OCI-LY1 (cell line): ENCODE measurements at regions not wholly inside any gene's neighbourhood (a gene's known extent, or its start where the extent isn't known, plus 50 kb on each side); places are given as distances from the start of the nearest gene placed in this dataset.

Source experiments
- H2AFZ ChIP-seq: fragments of 200-600 bp; sonication (generic), shearing (Covaris generic); 2 replicates; pipeline ENCODE4 v1.6.0; 2014; ENCODE audit warnings: antibody characterized with exemption, mild to moderate bottlenecking, low read length
- H3F3A ChIP-seq: fragments of 200-600 bp; sonication (generic), shearing (Covaris generic); 2 replicates; pipeline ENCODE4 v1.6.0; 2014; ENCODE audit warnings: mild to moderate bottlenecking, antibody characterized with exemption, low read length, moderate library complexity; ENCODE audit not compliant: insufficient read depth
- H3K27ac ChIP-seq: fragments of 200-600 bp; sonication (generic); 2 replicates; pipeline ENCODE4 v1.5.1; 2014; ENCODE audit warnings: low read length, mixed run types, mild to moderate bottlenecking, low read depth; ENCODE audit not compliant: poor library complexity, severe bottlenecking
- H3K27me3 ChIP-seq: fragments of 200-600 bp; sonication (generic); 2 replicates; pipeline ENCODE4 v1.6.0; 2014; ENCODE audit warnings: antibody characterized with exemption, mild to moderate bottlenecking, low read length, moderate library complexity; ENCODE audit not compliant: insufficient read depth
- H3K36me3 ChIP-seq: fragments of 200-600 bp; sonication (generic); 2 replicates; pipeline ENCODE4 v1.6.1; 2014; ENCODE audit warnings: mild to moderate bottlenecking, antibody characterized with exemption, low read length, moderate library complexity, mixed read lengths; ENCODE audit not compliant: insufficient read depth
- H3K4me1 ChIP-seq: fragments of 200-600 bp; sonication (generic); 2 replicates; pipeline ENCODE4 v1.5.1; 2014; ENCODE audit warnings: mild to moderate bottlenecking, low read length, moderate library complexity; ENCODE audit not compliant: insufficient read depth, severe bottlenecking
- H3K4me2 ChIP-seq: fragments of 200-600 bp; sonication (generic), shearing (Covaris generic); 2 replicates; pipeline ENCODE4 v1.6.1; 2014; ENCODE audit warnings: low read length
- H3K4me3 ChIP-seq: fragments of 200-600 bp; sonication (generic); 2 replicates; pipeline ENCODE4 v1.5.1; 2014; ENCODE audit warnings: low read length, low read depth, mild to moderate bottlenecking, mixed read lengths; ENCODE audit not compliant: poor library complexity, severe bottlenecking
- H3K79me2 ChIP-seq: fragments of 200-600 bp; shearing (Covaris generic); 2 replicates; pipeline ENCODE4 v1.6.1; 2016; ENCODE audit warnings: mixed run types, low read length, mixed read lengths; ENCODE audit not compliant: insufficient read depth
- H3K9ac ChIP-seq: fragments of 200-600 bp; sonication (generic), shearing (Covaris generic); 2 replicates; pipeline ENCODE4 v1.6.1; 2014; ENCODE audit warnings: mild to moderate bottlenecking, low read length, mixed read lengths
- H3K9me2 ChIP-seq: fragments of 200-600 bp; sonication (generic), shearing (Covaris generic); 2 replicates; pipeline ENCODE4 v1.6.1; 2014; ENCODE audit warnings: low read depth, mild to moderate bottlenecking, low read length, mixed read lengths
- H3K9me3 ChIP-seq: fragments of 200-600 bp; shearing (Covaris generic); 2 replicates; pipeline ENCODE4 v1.6.1; 2014; ENCODE audit warnings: low read length, mixed read lengths
- H4K20me1 ChIP-seq: fragments of 200-600 bp; sonication (generic), shearing (Covaris generic); 2 replicates; pipeline ENCODE4 v1.6.0; 2016; ENCODE audit warnings: mild to moderate bottlenecking, low read length; ENCODE audit not compliant: insufficient read depth
- CTCF ChIP-seq: fragments of 200-600 bp; sonication (generic), shearing (Covaris generic); IDR thresholded peaks from 2 replicates; pipeline ENCODE4 v1.5.1; 2017; ENCODE audit warnings: mild to moderate bottlenecking, antibody characterized with exemption, low read length, moderate library complexity, mixed read lengths
- EZH2 ChIP-seq: fragments of 200-600 bp; sonication (generic), shearing (Covaris generic); IDR thresholded peaks from 2 replicates; pipeline ENCODE4 v1.8.0; 2017; ENCODE audit warnings: borderline replicate concordance, mixed run types, mild to moderate bottlenecking, antibody characterized with exemption, low read length, moderate library complexity, mixed read lengths

GRCh38 chr7:82685214-82685613, 241.6 kb upstream of the CACNA2D1 start:
- Histone ChIP-seq H3K4me1 (no peaks in the 10 kb centered on the region), H3K27me3 (no peaks in the 10 kb centered on the region), H4K20me1 (no peaks in the 10 kb centered on the region), H3F3A (no peaks in the 10 kb centered on the region), H3K9me3 (no peaks in the 10 kb centered on the region), H3K79me2 (no peaks in the 10 kb centered on the region), H3K36me3 (no peaks in the 10 kb centered on the region), H3K4me3 (no peak overlapping the region), H3K9ac (no peak overlapping the region), H2AFZ (no peak overlapping the region), H3K4me2 (no peak overlapping the region), H3K27ac (no peak overlapping the region), H3K9me2 (no peaks in the 10 kb centered on the region)
- no peak for TF ChIP-seq EZH2
- TF ChIP-seq CTCF, result no peak

DNA sequence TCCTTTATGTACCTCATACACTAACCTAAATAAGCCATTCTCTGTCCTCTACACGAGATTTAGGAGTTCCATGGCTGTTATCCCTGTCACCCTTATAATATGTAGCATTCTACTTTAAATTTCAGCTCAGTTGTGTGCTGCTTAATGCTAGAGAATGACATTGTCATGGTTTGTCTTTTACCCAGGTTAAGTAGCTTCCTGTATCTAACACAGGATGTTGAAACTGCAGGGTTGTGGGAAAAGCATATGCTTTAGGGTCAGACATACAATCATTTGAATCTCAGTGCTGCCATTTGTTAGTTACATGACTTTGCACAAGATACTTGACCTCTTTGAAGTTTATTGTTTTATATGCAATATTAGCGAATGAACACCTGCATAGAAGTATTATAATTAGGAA, 235.1 kb upstream of the CACNA2D1 start:
- H3K9me2 ChIP-seq, result no peaks in the 10 kb centered on the region
- no peak overlapping the region for H3K9ac ChIP-seq
- no peak overlapping the region for H3K27ac ChIP-seq
- no peak overlapping the region for H3K4me3 ChIP-seq
- TF ChIP-seq CTCF, result no peak
- TF ChIP-seq EZH2, result no peak
- H3F3A ChIP-seq, result no peaks in the 10 kb centered on the region
- H2AFZ ChIP-seq, result no peak overlapping the region
- no peaks in the 10 kb centered on the region for H4K20me1 ChIP-seq
- no peak overlapping the region for H3K4me2 ChIP-seq
- H3K4me1 ChIP-seq, result no peaks in the 10 kb centered on the region
- no peaks in the 10 kb centered on the region for H3K9me3 ChIP-seq
- H3K36me3 ChIP-seq, result no peaks in the 10 kb centered on the region
- no peaks in the 10 kb centered on the region for H3K79me2 ChIP-seq
- no peaks in the 10 kb centered on the region for H3K27me3 ChIP-seq

GRCh38 chr7:82678259-82678658, 234.7 kb upstream of the CACNA2D1 start:
- Histone ChIP-seq H3K27ac (no peak overlapping the region), H4K20me1 (no peaks in the 10 kb centered on the region), H3K79me2 (no peaks in the 10 kb centered on the region), H3F3A (no peaks in the 10 kb centered on the region), H3K4me1 (no peaks in the 10 kb centered on the region), H3K9me2 (no peaks in the 10 kb centered on the region), H3K4me3 (no peak overlapping the region), H3K4me2 (no peak overlapping the region), H3K36me3 (no peaks in the 10 kb centered on the region), H3K27me3 (no peaks in the 10 kb centered on the region), H3K9ac (no peak overlapping the region), H2AFZ (no peak overlapping the region), H3K9me3 (no peaks in the 10 kb centered on the region)
- TF ChIP-seq EZH2 (no peak), CTCF (no peak)
